ENCODE measurements at regions not wholly inside any gene's neighbourhood (a gene's known extent, or its start where the extent isn't known, plus 50 kb on each side); places are given as distances from the start of the nearest gene placed in this dataset.

GRCh38 chr6:113104541-113104940 is 752.6 kb upstream of the MARCKS start:
- no peaks in the 10 kb centered on the region for H3K79me2 ChIP-seq (ENCODE audit: low read length)
- H2AFZ ChIP-seq (ENCODE audit: low read length): no peak overlapping the region
- H3K9ac ChIP-seq (ENCODE audit: low read length): no peak overlapping the region
- H3K9me3 ChIP-seq (replicated peaks; ENCODE audit: insufficient read depth, low read length): no peaks in the 10 kb centered on the region
- no peaks in the 10 kb centered on the region for H3K36me3 ChIP-seq (replicated peaks; ENCODE audit: insufficient read depth, low read length)
- no peak overlapping the region for H3K27ac ChIP-seq (ENCODE audit: low read length)
- H3K4me1 ChIP-seq (ENCODE audit: low read length): 0 out of 2 replicates have a peak, but pooled peaks cover 9% of the 10 kb centered on the region
- no peaks in the 10 kb centered on the region for H3K27me3 ChIP-seq (replicated peaks; ENCODE audit: insufficient read depth, low read length)
- H3K9me2 ChIP-seq (replicated peaks; ENCODE audit: insufficient read depth, low read length): no peaks in the 10 kb centered on the region
- H3K4me2 ChIP-seq (ENCODE audit: low read depth, low read length): no peak overlapping the region
- H3K4me3 ChIP-seq (ENCODE audit: low read length): no peak overlapping the region
- no peaks in the 10 kb centered on the region for H3F3A ChIP-seq (ENCODE audit: insufficient read depth, low read length)
- TF ChIP-seq, protein P1, sequence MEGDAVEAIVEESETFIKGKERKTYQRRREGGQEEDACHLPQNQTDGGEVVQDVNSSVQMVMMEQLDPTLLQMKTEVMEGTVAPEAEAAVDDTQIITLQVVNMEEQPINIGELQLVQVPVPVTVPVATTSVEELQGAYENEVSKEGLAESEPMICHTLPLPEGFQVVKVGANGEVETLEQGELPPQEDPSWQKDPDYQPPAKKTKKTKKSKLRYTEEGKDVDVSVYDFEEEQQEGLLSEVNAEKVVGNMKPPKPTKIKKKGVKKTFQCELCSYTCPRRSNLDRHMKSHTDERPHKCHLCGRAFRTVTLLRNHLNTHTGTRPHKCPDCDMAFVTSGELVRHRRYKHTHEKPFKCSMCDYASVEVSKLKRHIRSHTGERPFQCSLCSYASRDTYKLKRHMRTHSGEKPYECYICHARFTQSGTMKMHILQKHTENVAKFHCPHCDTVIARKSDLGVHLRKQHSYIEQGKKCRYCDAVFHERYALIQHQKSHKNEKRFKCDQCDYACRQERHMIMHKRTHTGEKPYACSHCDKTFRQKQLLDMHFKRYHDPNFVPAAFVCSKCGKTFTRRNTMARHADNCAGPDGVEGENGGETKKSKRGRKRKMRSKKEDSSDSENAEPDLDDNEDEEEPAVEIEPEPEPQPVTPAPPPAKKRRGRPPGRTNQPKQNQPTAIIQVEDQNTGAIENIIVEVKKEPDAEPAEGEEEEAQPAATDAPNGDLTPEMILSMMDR (IDR thresholded peaks at IDR 0.05; ENCODE audit: low read length): no peak
- TF ChIP-seq EZH2 (optimal IDR thresholded peaks at IDR 0.05; ENCODE audit: low read depth, low read length) (no peak), EZH2phosphoT487 (IDR thresholded peaks at IDR 0.05; ENCODE audit: low read length) (no peak)
- no peak for DNase-seq
- H4K20me1 ChIP-seq (ENCODE audit: insufficient read depth, low read length): no peaks in the 10 kb centered on the region

DNA sequence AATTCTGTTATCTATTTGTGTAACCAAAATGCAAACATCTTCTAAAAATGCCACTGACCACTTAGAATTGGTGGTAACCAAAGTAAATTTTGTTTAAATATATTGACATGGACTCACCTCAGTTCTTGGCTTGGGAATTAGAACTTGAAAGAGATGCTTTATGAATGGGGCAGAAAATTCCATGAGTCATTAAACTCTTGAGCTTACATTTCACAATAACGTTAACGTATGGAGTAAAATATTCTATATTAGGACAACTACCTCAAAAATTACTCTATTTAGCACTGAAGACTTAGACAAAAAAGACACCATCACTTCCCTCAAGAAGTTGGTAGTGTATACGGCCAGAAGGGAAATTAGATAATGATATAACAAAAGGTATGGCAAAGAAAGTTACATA is 752.2 kb upstream of the MARCKS start:
- Histone ChIP-seq H3K9me3 (replicated peaks; ENCODE audit: insufficient read depth, low read length) (no peaks in the 10 kb centered on the region), H3K4me3 (ENCODE audit: low read length) (no peak overlapping the region), H4K20me1 (ENCODE audit: insufficient read depth, low read length) (no peaks in the 10 kb centered on the region), H3K36me3 (replicated peaks; ENCODE audit: insufficient read depth, low read length) (no peaks in the 10 kb centered on the region), H2AFZ (ENCODE audit: low read length) (no peak overlapping the region), H3K4me1 (ENCODE audit: low read length) (0 out of 2 replicates have a peak, but pooled peaks cover 9% of the 10 kb centered on the region), H3K79me2 (ENCODE audit: low read length) (no peaks in the 10 kb centered on the region), H3K9ac (ENCODE audit: low read length) (no peak overlapping the region), H3K27ac (ENCODE audit: low read length) (no peak overlapping the region), H3K9me2 (replicated peaks; ENCODE audit: insufficient read depth, low read length) (no peaks in the 10 kb centered on the region), H3K27me3 (replicated peaks; ENCODE audit: insufficient read depth, low read length) (no peaks in the 10 kb centered on the region), H3K4me2 (ENCODE audit: low read depth, low read length) (no peak overlapping the region), H3F3A (ENCODE audit: insufficient read depth, low read length) (no peaks in the 10 kb centered on the region)
- DNase-seq: no peak
- TF ChIP-seq EZH2 (optimal IDR thresholded peaks at IDR 0.05; ENCODE audit: low read depth, low read length) (no peak), EZH2phosphoT487 (IDR thresholded peaks at IDR 0.05; ENCODE audit: low read length) (no peak)
- TF ChIP-seq, protein P1 (IDR thresholded peaks at IDR 0.05; ENCODE audit: low read length): no peak

DNA sequence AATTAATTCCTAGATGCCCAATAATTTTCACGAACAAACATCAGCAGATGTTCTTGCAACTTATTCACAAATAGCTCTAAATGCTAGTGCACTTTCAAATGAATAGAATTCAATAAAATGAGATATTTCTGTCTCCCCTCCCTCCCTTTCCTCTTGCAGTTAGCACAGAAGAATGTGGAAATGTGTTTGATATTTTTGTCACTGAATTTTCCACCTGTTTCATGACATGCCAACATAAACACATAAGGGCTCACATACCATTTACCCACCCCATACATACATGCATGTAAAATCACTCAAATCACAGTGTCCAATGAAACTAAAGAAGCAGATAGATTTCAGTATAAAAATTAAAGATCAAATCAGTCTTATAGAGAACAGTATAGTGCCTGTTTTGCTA is 746.9 kb upstream of the MARCKS start:
- DNase-seq: no peak

More for the DNA sequence above, 746.9 kb upstream of the MARCKS start:
- H3K79me2 ChIP-seq (ENCODE audit: low read length): no peaks in the 10 kb centered on the region
- H2AFZ ChIP-seq (ENCODE audit: low read length): no peak overlapping the region
- H3K4me3 ChIP-seq (ENCODE audit: low read length): no peak overlapping the region
- no peak overlapping the region for H3K4me2 ChIP-seq (ENCODE audit: low read depth, low read length)
- TF ChIP-seq EZH2 (optimal IDR thresholded peaks at IDR 0.05; ENCODE audit: low read depth, low read length) (no peak), EZH2phosphoT487 (IDR thresholded peaks at IDR 0.05; ENCODE audit: low read length) (no peak)
- TF ChIP-seq, protein P1 (IDR thresholded peaks at IDR 0.05; ENCODE audit: low read length): no peak
- H3K27ac ChIP-seq (ENCODE audit: low read length): no peak overlapping the region
- H3K9me2 ChIP-seq (replicated peaks; ENCODE audit: insufficient read depth, low read length): no peaks in the 10 kb centered on the region
- no peaks in the 10 kb centered on the region for H3F3A ChIP-seq (ENCODE audit: insufficient read depth, low read length)
- no peak overlapping the region for H3K9ac ChIP-seq (ENCODE audit: low read length)
- no peaks in the 10 kb centered on the region for H4K20me1 ChIP-seq (ENCODE audit: insufficient read depth, low read length)
- H3K27me3 ChIP-seq (replicated peaks; ENCODE audit: insufficient read depth, low read length): no peaks in the 10 kb centered on the region
- H3K4me1 ChIP-seq (ENCODE audit: low read length): no peaks in the 10 kb centered on the region
- H3K36me3 ChIP-seq (replicated peaks; ENCODE audit: insufficient read depth, low read length): no peaks in the 10 kb centered on the region
- H3K9me3 ChIP-seq (replicated peaks; ENCODE audit: insufficient read depth, low read length): no peaks in the 10 kb centered on the region

Measured in MM.1S (cell line).